OCI-LY3 (cell line): ENCODE measurements at regions not wholly inside any gene's neighbourhood (a gene's known extent, or its start where the extent isn't known, plus 50 kb on each side); places are given as distances from the start of the nearest gene placed in this dataset.
"Not testable (repeated sequence)": the region's sequence is repeated elsewhere in the genome, so short reads cannot be mapped to it uniquely, and the experiment has no call there.

ENCODE experiments used
- CTCF ChIP-seq: fragments of 200-600, 300-600 bp; sonication (generic); IDR thresholded peaks from 2 replicates; pipeline ENCODE4 v1.5.1; 2014; ENCODE audit warnings: antibody characterized with exemption, low read length, low read depth
- EZH2phosphoT487 ChIP-seq: fragments of 200-600 bp; shearing (Covaris generic); IDR thresholded peaks from 2 replicates; pipeline ENCODE4 v1.6.1; 2018; ENCODE audit warnings: antibody characterized with exemption, mixed run types, low read depth

DNA sequence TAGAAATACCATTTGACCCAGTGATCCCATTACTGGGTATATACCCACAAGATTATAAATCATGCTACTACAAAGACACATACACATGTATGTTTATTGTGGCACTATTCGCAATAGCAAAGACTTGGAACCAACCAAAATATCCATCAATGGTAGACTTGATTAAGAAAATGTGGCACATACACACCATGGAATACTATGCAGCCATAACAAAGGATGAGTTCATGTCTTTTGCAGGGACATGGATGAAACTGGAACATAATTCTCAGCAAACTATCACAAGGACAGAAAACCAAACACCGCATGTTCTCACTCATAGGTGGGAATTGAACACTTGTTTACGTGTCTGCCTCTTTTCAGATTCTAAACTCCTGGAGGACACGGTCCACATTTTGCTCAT lies 116.9 kb downstream of the ADSS2 start:
- not testable (repeated sequence) for TF ChIP-seq CTCF, EZH2phosphoT487
